ENCODE measurements at regions not wholly inside any gene's neighbourhood (a gene's known extent, or its start where the extent isn't known, plus 50 kb on each side); places are given as distances from the start of the nearest gene placed in this dataset.

- no peak overlapping the region for H3K27ac ChIP-seq (ENCODE audit: low read depth, low read length)
- no peaks in the 10 kb centered on the region for H3K4me1 ChIP-seq (ENCODE audit: control insufficient read depth, insufficient read depth, low read length, unreplicated experiment)
- H3K79me2 ChIP-seq (ENCODE audit: control insufficient read depth, insufficient read depth, low read length, unreplicated experiment): no peaks in the 10 kb centered on the region
- H2AFZ ChIP-seq (ENCODE audit: low read length, unreplicated experiment): no peak overlapping the region
- no peak overlapping the region for H3K4me3 ChIP-seq (ENCODE audit: low read depth, low read length)
- no peaks in the 10 kb centered on the region; the same call in 1 of the 2 replicates for H3K27me3 ChIP-seq (ENCODE audit: insufficient read depth, low read length)
- no peaks in the 10 kb centered on the region for H3K36me3 ChIP-seq (ENCODE audit: insufficient read depth, low read length)
Measured at GRCh38 chr9:99621040-99621439, 200.6 kb upstream of the NR4A3 start.

GRCh38 chr9:99622679-99623078 is 199.0 kb upstream of the NR4A3 start:
- no peak overlapping the region for H3K27ac ChIP-seq (ENCODE audit: low read depth, low read length)
- no peak overlapping the region for H3K4me3 ChIP-seq (ENCODE audit: low read depth, low read length)
- H3K36me3 ChIP-seq (ENCODE audit: insufficient read depth, low read length): no peaks in the 10 kb centered on the region
- no peaks in the 10 kb centered on the region for H3K79me2 ChIP-seq (ENCODE audit: control insufficient read depth, insufficient read depth, low read length, unreplicated experiment)
- no peaks in the 10 kb centered on the region; the same call in 1 of the 2 replicates for H3K27me3 ChIP-seq (ENCODE audit: insufficient read depth, low read length)
- H3K4me1 ChIP-seq (ENCODE audit: control insufficient read depth, insufficient read depth, low read length, unreplicated experiment): no peaks in the 10 kb centered on the region
- no peak overlapping the region for H2AFZ ChIP-seq (ENCODE audit: low read length, unreplicated experiment)

- no peak overlapping the region for H3K4me3 ChIP-seq (ENCODE audit: low read depth, low read length)
- H3K4me1 ChIP-seq (ENCODE audit: control insufficient read depth, insufficient read depth, low read length, unreplicated experiment): no peaks in the 10 kb centered on the region
- H3K79me2 ChIP-seq (ENCODE audit: control insufficient read depth, insufficient read depth, low read length, unreplicated experiment): no peaks in the 10 kb centered on the region
- H3K27ac ChIP-seq (ENCODE audit: low read depth, low read length): no peak overlapping the region
- H3K36me3 ChIP-seq (ENCODE audit: insufficient read depth, low read length): no peaks in the 10 kb centered on the region
- no peaks in the 10 kb centered on the region; the same call in 1 of the 2 replicates for H3K27me3 ChIP-seq (ENCODE audit: insufficient read depth, low read length)
- no peak overlapping the region for H2AFZ ChIP-seq (ENCODE audit: low read length, unreplicated experiment)
Measured at GRCh38 chr9:99623780-99624364, 197.8 kb upstream of the NR4A3 start.

GRCh38 chr9:99624499-99625233 is 197.0 kb upstream of the NR4A3 start:
- Histone ChIP-seq H2AFZ (ENCODE audit: low read length, unreplicated experiment) (no peak overlapping the region), H3K4me3 (ENCODE audit: low read depth, low read length) (no peak overlapping the region), H3K27ac (ENCODE audit: low read depth, low read length) (no peak overlapping the region), H3K36me3 (ENCODE audit: insufficient read depth, low read length) (no peaks in the 10 kb centered on the region), H3K79me2 (ENCODE audit: control insufficient read depth, insufficient read depth, low read length, unreplicated experiment) (no peaks in the 10 kb centered on the region), H3K4me1 (ENCODE audit: control insufficient read depth, insufficient read depth, low read length, unreplicated experiment) (no peaks in the 10 kb centered on the region), H3K27me3 (ENCODE audit: insufficient read depth, low read length) (no peaks in the 10 kb centered on the region; the same call in 1 of the 2 replicates)

GRCh38 chr9:99626426-99626825 is 195.3 kb upstream of the NR4A3 start:
- Histone ChIP-seq H3K27me3 (ENCODE audit: insufficient read depth, low read length) (no peaks in the 10 kb centered on the region; the same call in 1 of the 2 replicates), H2AFZ (ENCODE audit: low read length, unreplicated experiment) (no peak overlapping the region), H3K4me3 (ENCODE audit: low read depth, low read length) (no peak overlapping the region), H3K27ac (ENCODE audit: low read depth, low read length) (no peak overlapping the region), H3K36me3 (ENCODE audit: insufficient read depth, low read length) (no peaks in the 10 kb centered on the region), H3K4me1 (ENCODE audit: control insufficient read depth, insufficient read depth, low read length, unreplicated experiment) (no peaks in the 10 kb centered on the region), H3K79me2 (ENCODE audit: control insufficient read depth, insufficient read depth, low read length, unreplicated experiment) (no peaks in the 10 kb centered on the region)

- no peak overlapping the region for H3K27ac ChIP-seq (ENCODE audit: low read depth, low read length)
- H3K79me2 ChIP-seq (ENCODE audit: control insufficient read depth, insufficient read depth, low read length, unreplicated experiment): no peaks in the 10 kb centered on the region
- H3K4me3 ChIP-seq (ENCODE audit: low read depth, low read length): no peak overlapping the region
- H2AFZ ChIP-seq (ENCODE audit: low read length, unreplicated experiment): no peak overlapping the region
- no peaks in the 10 kb centered on the region for H3K36me3 ChIP-seq (ENCODE audit: insufficient read depth, low read length)
- no peaks in the 10 kb centered on the region for H3K27me3 ChIP-seq (ENCODE audit: insufficient read depth, low read length)
- H3K4me1 ChIP-seq (ENCODE audit: control insufficient read depth, insufficient read depth, low read length, unreplicated experiment): no peaks in the 10 kb centered on the region
Measured at GRCh38 chr9:99628285-99628684, 193.4 kb upstream of the NR4A3 start.

- no peaks in the 10 kb centered on the region for H3K4me1 ChIP-seq (ENCODE audit: control insufficient read depth, insufficient read depth, low read length, unreplicated experiment)
- H3K27me3 ChIP-seq (ENCODE audit: insufficient read depth, low read length): no peaks in the 10 kb centered on the region
- H3K27ac ChIP-seq (ENCODE audit: low read depth, low read length): no peak overlapping the region
- no peaks in the 10 kb centered on the region for H3K36me3 ChIP-seq (ENCODE audit: insufficient read depth, low read length)
- H2AFZ ChIP-seq (ENCODE audit: low read length, unreplicated experiment): no peak overlapping the region
- no peak overlapping the region for H3K4me3 ChIP-seq (ENCODE audit: low read depth, low read length)
- no peaks in the 10 kb centered on the region for H3K79me2 ChIP-seq (ENCODE audit: control insufficient read depth, insufficient read depth, low read length, unreplicated experiment)
Measured at GRCh38 chr9:99628849-99629620, 192.7 kb upstream of the NR4A3 start.

GRCh38 chr9:99632349-99633038 is 189.2 kb upstream of the NR4A3 start:
- H3K27ac ChIP-seq (ENCODE audit: low read depth, low read length): no peak overlapping the region
- H3K79me2 ChIP-seq (ENCODE audit: control insufficient read depth, insufficient read depth, low read length, unreplicated experiment): no peaks in the 10 kb centered on the region
- H3K36me3 ChIP-seq (ENCODE audit: insufficient read depth, low read length): no peaks in the 10 kb centered on the region
- H3K27me3 ChIP-seq (ENCODE audit: insufficient read depth, low read length): no peaks in the 10 kb centered on the region
- H3K4me3 ChIP-seq (ENCODE audit: low read depth, low read length): no peak overlapping the region
- H3K4me1 ChIP-seq (ENCODE audit: control insufficient read depth, insufficient read depth, low read length, unreplicated experiment): no peaks in the 10 kb centered on the region
- H2AFZ ChIP-seq (ENCODE audit: low read length, unreplicated experiment): no peak overlapping the region

- Histone ChIP-seq H3K4me3 (ENCODE audit: low read depth, low read length) (no peak overlapping the region), H3K79me2 (ENCODE audit: control insufficient read depth, insufficient read depth, low read length, unreplicated experiment) (no peaks in the 10 kb centered on the region), H3K36me3 (ENCODE audit: insufficient read depth, low read length) (no peaks in the 10 kb centered on the region), H3K4me1 (ENCODE audit: control insufficient read depth, insufficient read depth, low read length, unreplicated experiment) (no peaks in the 10 kb centered on the region), H3K27me3 (ENCODE audit: insufficient read depth, low read length) (no peaks in the 10 kb centered on the region), H3K27ac (ENCODE audit: low read depth, low read length) (no peak overlapping the region), H2AFZ (ENCODE audit: low read length, unreplicated experiment) (no peak overlapping the region)
Measured at GRCh38 chr9:99633265-99633664, 188.4 kb upstream of the NR4A3 start.

GRCh38 chr9:99634186-99634585 is 187.5 kb upstream of the NR4A3 start:
- H3K4me1 ChIP-seq (ENCODE audit: control insufficient read depth, insufficient read depth, low read length, unreplicated experiment): no peaks in the 10 kb centered on the region
- H2AFZ ChIP-seq (ENCODE audit: low read length, unreplicated experiment): no peak overlapping the region
- no peak overlapping the region for H3K4me3 ChIP-seq (ENCODE audit: low read depth, low read length)
- H3K27me3 ChIP-seq (ENCODE audit: insufficient read depth, low read length): no peaks in the 10 kb centered on the region
- H3K79me2 ChIP-seq (ENCODE audit: control insufficient read depth, insufficient read depth, low read length, unreplicated experiment): no peaks in the 10 kb centered on the region
- H3K27ac ChIP-seq (ENCODE audit: low read depth, low read length): no peak overlapping the region
- no peaks in the 10 kb centered on the region for H3K36me3 ChIP-seq (ENCODE audit: insufficient read depth, low read length)
